Ovary (tissue), 7 donors: ENCODE measurements at regions not wholly inside any gene's neighbourhood (a gene's known extent, or its start where the extent isn't known, plus 50 kb on each side); places are given as distances from the start of the nearest gene placed in this dataset.

Experiments
- DNase-seq, 5 donors: peaks; one replicate each; pipeline ENCODE4 v3.0.0-alpha.2; 2019 to 2020
- H3K27ac ChIP-seq, 2 donors: fragments of 200-600 bp; one replicate each; pipeline versions ENCODE4 v1.5.1 to v1.8.0; 2019 to 2022
- H3K27me3 ChIP-seq: fragments of 200-600 bp; one replicate; pipeline ENCODE4 v1.8.0; 2022
- H3K36me3 ChIP-seq: fragments of 200-600 bp; sonication (generic); one replicate; pipeline ENCODE4 v1.5.1; 2019
- H3K4me1 ChIP-seq: one replicate; pipeline ENCODE4 v1.8.1; 2013; ENCODE audit warnings: mild to moderate bottlenecking, moderate library complexity; ENCODE audit not compliant: insufficient read depth
- H3K4me3 ChIP-seq: fragments of 200-600 bp; sonication (generic); one replicate; pipeline ENCODE4 v1.5.1; 2017
- H3K9me3 ChIP-seq, 2 donors: fragments of 200-600 bp in 1 of 2; sonication (generic) in 1 of 2; one replicate each; pipeline versions ENCODE4 v1.5.1 to v1.8.1; 2013 to 2019; ENCODE audit warnings: mild to moderate bottlenecking in 1 of 2, moderate library complexity in 1 of 2
- CTCF ChIP-seq, 3 donors: fragments of 450-650 bp in 2 of 3; fragments of 200-600 bp in 1 of 3; IDR thresholded peaks; one replicate each; pipeline versions ENCODE4 v1.5.1 to v1.8.0; 2016 to 2022; ENCODE audit warnings: antibody characterized with exemption in 3 of 3, mild to moderate bottlenecking in 1 of 3
- EP300 ChIP-seq: sonication (generic); formaldehyde crosslinking; IDR thresholded peaks from one replicate; pipeline ENCODE4 v1.6.1; 2017; ENCODE audit warnings: antibody characterized with exemption
- POLR2A ChIP-seq: fragments of 450-650 bp; IDR thresholded peaks from one replicate; pipeline ENCODE4 v1.6.1; 2017; ENCODE audit warnings: antibody characterized with exemption, mild to moderate bottlenecking, moderate library complexity
- WGBS, 3 donors: extraction: QIAGEN DNeasy Blood & Tissue Kit in 1 of 3; methylation state at CpG; one replicate each; pipeline versions ENCODE4 v1.1.5 to v1.1.7; 2013 to 2017; 5-methylcytosine and 5-hydroxymethylcytosine counted together
- intact Hi-C, 4 donors: fragments of 100-400 bp; cut with DNase I; formaldehyde crosslinking; loops; one replicate each; pipeline versions ENCODE4 v1.11.0 to v1.15.1; 2022 to 2023
- donor health status: DM: no; HTN: no; CAD: no; lungs with moderate emphysema.
- donor health status: DM: no; HTN: no; CAD: no.
- donor health status: Bipolar disorder and iron deficiency.
- donor health status: DM: no; HTN: no; CAD: no.
- donor health status: DM: yes; HTN: yes; CAD: no.

DNA sequence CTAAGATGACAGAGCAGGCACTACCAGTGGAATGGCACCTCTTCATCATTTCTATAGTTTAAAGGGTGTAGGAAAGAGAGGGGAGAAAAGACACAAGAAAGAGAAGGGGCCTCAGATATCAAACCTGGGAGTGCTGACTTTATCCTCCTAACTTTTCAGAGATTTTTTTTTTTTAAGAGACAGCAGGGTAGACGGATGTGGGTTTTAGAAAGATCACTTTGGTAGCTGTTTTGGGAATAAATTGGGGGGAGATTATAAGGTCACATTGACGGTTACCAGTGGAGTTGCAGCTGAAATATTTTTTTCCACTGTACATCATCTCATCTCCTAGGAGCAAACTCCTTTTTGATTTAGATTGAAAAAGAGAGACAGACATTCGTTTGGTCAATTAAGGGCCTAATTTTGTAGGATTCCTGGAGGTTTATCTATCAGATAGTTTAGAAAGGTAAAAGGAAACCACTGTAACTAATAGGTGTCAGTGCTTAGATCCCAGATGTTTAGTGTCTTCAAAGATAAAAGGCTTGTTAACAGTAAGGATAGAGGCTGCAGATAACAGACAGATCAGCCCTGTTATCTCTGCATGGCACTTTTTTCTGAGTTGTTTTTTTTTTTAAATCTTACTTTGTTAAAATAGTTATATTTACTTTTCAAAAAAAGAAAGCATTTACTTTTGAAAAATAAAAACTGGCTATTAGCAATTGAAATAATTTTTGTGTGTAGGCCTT is 1057.0 kb downstream of the IGSF11 start:
- WGBS, 3 donors = 63 to 77% (median 71%) methylated on average over 3 of the region's 3 CpGs
- H3K9me3 ChIP-seq = no peaks in the 10 kb centered on the region

DNA sequence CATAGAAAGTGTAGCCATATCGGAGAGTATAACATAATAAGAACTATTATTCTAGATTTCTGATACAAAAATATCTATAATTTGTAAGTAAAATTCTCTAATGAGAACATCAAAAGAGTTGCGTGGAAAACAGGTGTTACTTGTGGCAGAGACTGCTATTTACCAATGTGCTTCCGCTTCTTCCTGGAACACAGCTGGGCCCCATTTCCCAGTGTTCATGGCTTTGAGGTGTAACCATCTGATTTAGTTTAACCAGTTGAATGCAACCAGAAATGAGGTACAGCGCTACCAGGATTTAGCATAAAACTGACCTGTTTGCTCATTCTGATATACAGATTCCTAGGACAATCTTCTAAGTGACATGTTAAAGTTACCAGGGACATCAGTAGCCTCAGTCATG is 1055.2 kb downstream of the IGSF11 start:
- Histone ChIP-seq H3K9me3 (no peaks in the 10 kb centered on the region), H3K4me1 (no peaks in the 10 kb centered on the region), H3K36me3 (no peaks in the 10 kb centered on the region), H3K27me3 (no peaks in the 10 kb centered on the region), H3K27ac (no peak overlapping the region), H3K4me3 (no peak overlapping the region)
- 86 to 94% (median 86%) methylated on average over 4 of the region's 4 CpGs for WGBS, 3 donors
- TF ChIP-seq POLR2A (no peak), EP300 (no peak), CTCF (IDR thresholded peaks at IDR 0.05) (no peak)
- intact Hi-C loops = no loop called here
- DNase-seq = no peak

More for the DNA sequence above, 1057.0 kb downstream of the IGSF11 start:
- H3K4me3 ChIP-seq = no peak overlapping the region
- no peaks in the 10 kb centered on the region for H3K36me3 ChIP-seq
- TF ChIP-seq EP300 (no peak), CTCF (IDR thresholded peaks at IDR 0.05) (no peak), POLR2A (no peak)
- no peaks in the 10 kb centered on the region for H3K4me1 ChIP-seq
- no peak for DNase-seq
- H3K27ac ChIP-seq = no peak overlapping the region
- intact Hi-C loops = no loop called here
- H3K27me3 ChIP-seq = no peaks in the 10 kb centered on the region

- H3K9me3 ChIP-seq = no peaks in the 10 kb centered on the region
- 46 to 50% (median 46%) methylated on average over 4 of the region's 4 CpGs for WGBS, 3 donors
- intact Hi-C loops = no loop called here
- no peak overlapping the region for H3K27ac ChIP-seq
- TF ChIP-seq POLR2A = no peak
- no peak for TF ChIP-seq CTCF (IDR thresholded peaks at IDR 0.05)
- TF ChIP-seq EP300 = no peak
- H3K4me3 ChIP-seq = no peak overlapping the region
- no peaks in the 10 kb centered on the region for H3K4me1 ChIP-seq
- no peak for DNase-seq
- H3K27me3 ChIP-seq = no peaks in the 10 kb centered on the region
- H3K36me3 ChIP-seq = no peaks in the 10 kb centered on the region
Observed at GRCh38 chr3:117987256-117987655, 1047.4 kb downstream of the IGSF11 start.

DNA sequence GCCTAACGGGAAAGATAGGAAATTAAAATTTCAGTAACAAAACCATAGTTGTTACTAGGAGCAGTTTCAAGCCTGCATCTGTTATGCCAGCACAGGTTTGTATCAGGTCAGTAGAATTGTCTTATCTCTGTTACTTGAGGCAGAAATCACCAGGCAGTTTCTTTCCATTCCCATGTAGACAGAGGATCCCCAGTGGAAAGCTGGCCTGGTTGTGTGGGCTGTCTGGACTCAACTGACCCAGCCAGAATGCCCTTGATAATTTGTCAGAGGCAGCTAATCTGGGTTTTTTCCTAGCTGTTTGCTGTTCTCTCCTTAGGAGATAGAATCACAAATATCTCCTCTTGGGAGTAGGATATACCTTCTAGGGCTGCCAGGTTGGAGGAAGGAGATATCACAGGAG is 1044.7 kb downstream of the IGSF11 start:
- Histone ChIP-seq H3K27me3 (no peaks in the 10 kb centered on the region), H3K4me3 (no peak overlapping the region), H3K36me3 (no peaks in the 10 kb centered on the region), H3K9me3 (no peaks in the 10 kb centered on the region), H3K27ac (no peak overlapping the region), H3K4me1 (no peaks in the 10 kb centered on the region)
- no peak for DNase-seq
- intact Hi-C loops = no loop called here
- 86 to 89% (median 88%) methylated on average over 1 of the region's 1 CpG for WGBS, 3 donors
- TF ChIP-seq CTCF (IDR thresholded peaks at IDR 0.05) = no peak
- TF ChIP-seq POLR2A = no peak
- TF ChIP-seq EP300 = no peak
